H1 (cell line): ENCODE measurements at regions not wholly inside any gene's neighbourhood (a gene's known extent, or its start where the extent isn't known, plus 50 kb on each side); places are given as distances from the start of the nearest gene placed in this dataset.

Experiments used
- CTCF ChIA-PET: fragments of 300-600 bp; sonication (Branson Sonifier 250); formaldehyde crosslinking; loops from one replicate; lab custom pipeline; 2021; ENCODE audit not compliant: partially characterized antibody; lab: Charles Lee
- POLR2A ChIA-PET: fragments of 300-600 bp; sonication (Branson Sonifier 250); formaldehyde crosslinking; loops from one replicate; lab custom pipeline; 2021; ENCODE audit warnings: inconsistent platforms; ENCODE audit not compliant: partially characterized antibody; lab: Charles Lee
- DNase-seq, 2 experiments: peaks; one replicate each; pipeline versions ENCODE4 v3.0.0 to v3.0.0-alpha.2; 2010 to 2022; ENCODE audit warnings: low spot score in 2 of 2, low read depth in 1 of 2, mixed read lengths in 1 of 2
- FAIRE-seq: peaks from 2 replicates; lab custom pipeline; 2011; peaks lifted over from hg19 to GRCh38; lab: Jason Lieb, UNC
- H2AFZ ChIP-seq: 2 replicates; pipeline ENCODE4 v1.8.1; 2012; ENCODE audit warnings: low read length, inconsistent platforms
- H2AK5ac ChIP-seq: 2 replicates; pipeline ENCODE4 v1.6.1; 2013; ENCODE audit warnings: low read depth, low read length
- H2BK120ac ChIP-seq: replicated peaks from 2 replicates; pipeline ENCODE3; 2013; ENCODE audit warnings: low read depth, low read length, inconsistent platforms
- H2BK12ac ChIP-seq: 2 replicates; pipeline ENCODE4 v1.6.1; 2013; ENCODE audit warnings: low read depth, low read length
- H2BK15ac ChIP-seq: 2 replicates; pipeline ENCODE4 v1.6.1; 2013; ENCODE audit warnings: low read length
- H2BK20ac ChIP-seq: 2 replicates; pipeline ENCODE4 v1.6.1; 2013; ENCODE audit warnings: low read length
- H2BK5ac ChIP-seq: 2 replicates; pipeline ENCODE4 v1.6.1; 2013; ENCODE audit warnings: low read depth, low read length
- H3K14ac ChIP-seq: 2 replicates; pipeline ENCODE4 v1.6.1; 2013; ENCODE audit warnings: inconsistent platforms; ENCODE audit not compliant: insufficient read length
- H3K18ac ChIP-seq: 2 replicates; pipeline ENCODE4 v1.6.1; 2013; ENCODE audit warnings: low read length; ENCODE audit errors: extremely low read depth
- H3K23ac ChIP-seq: 2 replicates; pipeline ENCODE4 v1.6.1; 2013; ENCODE audit warnings: inconsistent platforms; ENCODE audit not compliant: insufficient read length
- H3K23me2 ChIP-seq: 2 replicates; pipeline ENCODE4 v1.6.1; 2013; ENCODE audit warnings: low read depth, low read length
- H3K27ac ChIP-seq: 2 replicates; pipeline ENCODE4 v1.6.1; 2011; ENCODE audit warnings: low read depth, low read length, inconsistent platforms
- H3K27me3 ChIP-seq, 4 experiments: replicated peaks in 1 of 4; 1 replicate in 1 of 4; 2 replicates in 3 of 4; pipeline versions ENCODE4 v1.6.1 to v1.8.1; 2011 to 2013; ENCODE audit warnings: low read length in 3 of 4, mild to moderate bottlenecking in 3 of 4, inconsistent platforms in 2 of 4, mixed read lengths in 2 of 4, moderate library complexity in 1 of 4; ENCODE audit not compliant: control insufficient read depth in 3 of 4, insufficient read depth in 3 of 4; ENCODE audit errors: extremely low read depth in 1 of 4
- H3K36me3 ChIP-seq, 4 experiments: 2 replicates each; pipeline versions ENCODE4 v1.6.1 to v1.8.1; 2011 to 2013; ENCODE audit warnings: mild to moderate bottlenecking in 4 of 4, low read length in 3 of 4, moderate library complexity in 2 of 4, control low read depth in 1 of 4, inconsistent platforms in 1 of 4; ENCODE audit not compliant: insufficient read depth in 4 of 4, control insufficient read depth in 2 of 4
- H3K4ac ChIP-seq: replicated peaks from 2 replicates; pipeline ENCODE3; 2013; ENCODE audit warnings: low read length, low read depth, mixed read lengths, inconsistent platforms; ENCODE audit not compliant: insufficient read length
- H3K4me1 ChIP-seq, 4 experiments: replicated peaks in 1 of 4; 1 replicate in 1 of 4; 2 replicates in 3 of 4; pipeline versions ENCODE4 v1.6.1 to v1.8.1; 2011 to 2013; ENCODE audit warnings: low read length in 3 of 4, inconsistent platforms in 2 of 4, mixed read lengths in 1 of 4; ENCODE audit not compliant: insufficient read depth in 4 of 4, control insufficient read depth in 3 of 4
- H3K4me2 ChIP-seq, 2 experiments: 2 replicates each; pipeline versions ENCODE4 v1.6.1 to v1.8.1; 2011 to 2013; ENCODE audit warnings: low read depth in 2 of 2, low read length in 2 of 2, control low read depth in 1 of 2, inconsistent platforms in 1 of 2, mild to moderate bottlenecking in 1 of 2; ENCODE audit not compliant: insufficient read depth in 1 of 2
- H3K4me3 ChIP-seq, 4 experiments: fragments of 200-600, 300-600 bp in 1 of 4; sonication (generic), shearing (Covaris generic), sonication (Bioruptor Twin) in 1 of 4; 2 replicates each; pipeline versions ENCODE4 v1.5.1 to v1.8.1; 2011 to 2016; ENCODE audit warnings: low read length in 4 of 4, low read depth in 3 of 4, control low read depth in 2 of 4, inconsistent platforms in 2 of 4, mild to moderate bottlenecking in 2 of 4, mixed read lengths in 1 of 4, moderate library complexity in 1 of 4; ENCODE audit not compliant: insufficient read depth in 2 of 4; ENCODE audit errors: extremely low read depth in 1 of 4
- H3K56ac ChIP-seq: replicated peaks from 2 replicates; pipeline ENCODE3; 2013; ENCODE audit warnings: low read depth, mild to moderate bottlenecking, mixed read lengths, low read length, inconsistent platforms; ENCODE audit not compliant: insufficient read length
- H3K79me1 ChIP-seq: 2 replicates; pipeline ENCODE4 v1.6.1; 2013; ENCODE audit warnings: low read depth, low read length, control low read depth
- H3K79me2 ChIP-seq, 2 experiments: 2 replicates each; pipeline versions ENCODE4 v1.6.1 to v1.8.1; 2012 to 2013; ENCODE audit warnings: low read length in 2 of 2, mild to moderate bottlenecking in 2 of 2, inconsistent platforms in 1 of 2; ENCODE audit not compliant: insufficient read depth in 2 of 2, control insufficient read depth in 1 of 2
- H3K9ac ChIP-seq, 4 experiments: replicated peaks in 1 of 4; 1 replicate in 1 of 4; 2 replicates in 3 of 4; pipeline versions ENCODE4 v1.6.1 to v1.8.1; 2011 to 2013; ENCODE audit warnings: low read depth in 3 of 4, low read length in 3 of 4, control low read depth in 2 of 4, mild to moderate bottlenecking in 2 of 4, moderate library complexity in 2 of 4, inconsistent platforms in 1 of 4; ENCODE audit errors: extremely low read depth in 1 of 4
- H3K9me3 ChIP-seq, 2 experiments: 2 replicates each; pipeline versions ENCODE4 v1.6.1 to v1.8.1; 2012 to 2013; ENCODE audit warnings: mild to moderate bottlenecking in 2 of 2, moderate library complexity in 2 of 2, control low read depth in 1 of 2, inconsistent platforms in 1 of 2, low read depth in 1 of 2, low read length in 1 of 2, mixed read lengths in 1 of 2; ENCODE audit not compliant: insufficient read depth in 2 of 2
- H4K20me1 ChIP-seq, 2 experiments: replicated peaks in 1 of 2; 2 replicates each; pipeline versions ENCODE3 to v1.8.1; 2011 to 2013; ENCODE audit warnings: inconsistent platforms in 2 of 2, low read length in 2 of 2, mild to moderate bottlenecking in 1 of 2; ENCODE audit not compliant: insufficient read depth in 2 of 2, control insufficient read depth in 1 of 2
- H4K5ac ChIP-seq: 2 replicates; pipeline ENCODE4 v1.6.1; 2013; ENCODE audit warnings: low read length, low read depth, mixed read lengths, inconsistent platforms; ENCODE audit not compliant: insufficient read length
- H4K8ac ChIP-seq: 2 replicates; pipeline ENCODE4 v1.8.0; 2013; ENCODE audit warnings: mild to moderate bottlenecking, moderate library complexity, low read length, inconsistent platforms; ENCODE audit not compliant: insufficient read depth; ENCODE audit errors: extremely low read depth
- H4K91ac ChIP-seq: replicated peaks from 2 replicates; pipeline ENCODE3; 2013; ENCODE audit warnings: low read length, mixed read lengths, inconsistent platforms; ENCODE audit not compliant: insufficient read length
- CBX5 ChIP-seq: fragments of 300-800, 300-1000 bp; sonication (generic); IDR thresholded peaks from 2 replicates; pipeline ENCODE4 v1.7.1; 2016; ENCODE audit warnings: antibody characterized with exemption, low read length, low read depth
- EZH2 ChIP-seq: fragments of 200-600 bp; sonication (generic); IDR thresholded peaks from 2 replicates; pipeline ENCODE4 v1.7.1; 2012; ENCODE audit warnings: low read depth, mild to moderate bottlenecking, moderate library complexity, low read length, inconsistent platforms; ENCODE audit not compliant: severe bottlenecking
- JUND ChIP-seq: IDR thresholded peaks from 2 replicates; pipeline ENCODE4 v1.6.1; 2011; ENCODE audit warnings: mild to moderate bottlenecking, improper control_type of control experiment, low read length
- KDM4A ChIP-seq: IDR thresholded peaks from one replicate; pipeline ENCODE4 v1.7.1; 2012; ENCODE audit warnings: low read depth, mild to moderate bottlenecking, moderate library complexity, low read length, inconsistent platforms; ENCODE audit not compliant: severe bottlenecking
- WGBS, 2 experiments: shearing (Covaris generic) in 1 of 2; methylation state at CpG; one replicate each; pipeline versions ENCODE4 v1.1.6 to v1.1.7; 2013 to 2015; ENCODE audit warnings: low lambda C conversion rate in 2 of 2, mixed read lengths in 2 of 2, inconsistent platforms in 1 of 2, low coverage in 1 of 2, missing lambda C conversion rate in 1 of 2; ENCODE audit not compliant: insufficient replicate concordance in 2 of 2, insufficient coverage in 1 of 2, insufficient read length in 1 of 2; ENCODE audit errors: extremely low coverage in 1 of 2, missing lambda C conversion rate in 1 of 2; 5-methylcytosine and 5-hydroxymethylcytosine counted together

GRCh38 chr20:63072231-63072791 lies 65.5 kb upstream of the BHLHE23 start:
- no peak overlapping the region for H3K14ac ChIP-seq
- no peak overlapping the region for H4K8ac ChIP-seq
- peak overlapping the region; percentile 1 to 60 (median 8); a peak in 4 of 8 replicates for H3K4me3 ChIP-seq
- TF ChIP-seq EZH2 (peak; percentile 56), KDM4A (peak; percentile 14), CBX5 (no peak), JUND (no peak)
- no peak overlapping the region for H3K23ac ChIP-seq
- FAIRE-seq (no peak), DNase-seq (no peak)
- no peak overlapping the region for H2BK20ac ChIP-seq
- H4K20me1 ChIP-seq, result no peaks in the 10 kb centered on the region
- H3K4ac ChIP-seq, result no peak overlapping the region
- ChIA-PET CTCF (interaction anchor here (1.3 to 1.9 kb wide), 4 partner anchors 10 to 101 kb away, joined by 3 to 7 read pairs (median 6); no protein-coding TSS in a partner anchor), POLR2A (interaction anchor here (0.7 kb wide), 1 partner anchor 30 kb away, joined by 4 read pairs; no protein-coding TSS in a partner anchor)
- no peak overlapping the region for H2BK15ac ChIP-seq
- no peaks in the 10 kb centered on the region for H3K79me1 ChIP-seq
- H4K91ac ChIP-seq, result no peak overlapping the region
- H3K56ac ChIP-seq, result no peak overlapping the region
- peak overlapping the region; percentile 59 to 80 for H3K4me2 ChIP-seq
- 18% methylated on average over 8 of the region's 52 CpGs; no CpG with 5 or more reads in 1 of the 2 experiments for WGBS, 2 experiments
- peaks cover 9 to 26% (median 19%) of the 10 kb centered on the region in 4 experiments for H3K27me3 ChIP-seq
- H2AK5ac ChIP-seq, result no peak overlapping the region
- H3K36me3 ChIP-seq, result no peaks in the 10 kb centered on the region
- H4K5ac ChIP-seq, result no peak overlapping the region
- peaks cover 0 to 6% (median 1%) of the 10 kb centered on the region in 4 experiments; a peak in 5 of 7 replicates for H3K4me1 ChIP-seq
- H2BK120ac ChIP-seq, result no peak overlapping the region
- no peak overlapping the region for H2BK5ac ChIP-seq
- H3K9ac ChIP-seq, result no peak overlapping the region
- H2BK12ac ChIP-seq, result no peak overlapping the region
- H3K27ac ChIP-seq, result no peak overlapping the region
- H3K23me2 ChIP-seq, result peaks cover 3% of the 10 kb centered on the region; the same call in 1 of the 2 replicates
- H3K9me3 ChIP-seq, result no peaks in the 10 kb centered on the region; a peak in 1 of 4 replicates
- no peak overlapping the region for H3K18ac ChIP-seq
- no peaks in the 10 kb centered on the region for H3K79me2 ChIP-seq
- no peak overlapping the region for H2AFZ ChIP-seq
